Erythroblast (primary cell): ENCODE measurements at regions not wholly inside any gene's neighbourhood (a gene's known extent, or its start where the extent isn't known, plus 50 kb on each side); places are given as distances from the start of the nearest gene placed in this dataset.

ENCODE experiments used
- DNase-seq, 2 experiments: peaks; one replicate each; lab custom pipeline; 2025; lab: John Stamatoyannopoulos, UW
- GATA1 ChIP-seq: IDR thresholded peaks from 2 replicates; pipeline ENCODE4 v1.6.1; 2011; ENCODE audit warnings: low read depth, mild to moderate bottlenecking, control low read depth, low read length, moderate library complexity
- POLR2A ChIP-seq: IDR thresholded peaks from 2 replicates; pipeline ENCODE4 v1.6.1; 2011; ENCODE audit warnings: mild to moderate bottlenecking, low read length

DNA sequence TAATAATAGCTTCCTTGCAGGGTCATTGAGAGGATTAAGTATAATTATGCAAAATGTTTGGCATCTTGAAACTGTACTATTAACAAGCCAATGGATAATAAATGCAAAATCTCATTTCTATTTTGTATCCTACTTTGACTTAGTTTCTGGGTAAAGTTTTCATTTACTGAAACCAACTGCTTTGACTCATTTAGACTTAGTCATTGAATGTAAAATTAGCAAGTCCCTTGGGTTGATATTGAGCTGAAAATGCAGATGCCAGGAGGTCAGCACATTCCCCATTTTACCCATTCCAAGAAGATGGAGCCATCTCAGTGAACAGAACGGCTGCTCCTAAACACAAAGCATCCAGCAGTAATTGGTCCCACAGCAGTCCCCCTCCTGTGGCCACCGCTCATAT lies 74.7 kb upstream of the GATB start:
- TF ChIP-seq GATA1 (no peak), POLR2A (no peak)

DNA sequence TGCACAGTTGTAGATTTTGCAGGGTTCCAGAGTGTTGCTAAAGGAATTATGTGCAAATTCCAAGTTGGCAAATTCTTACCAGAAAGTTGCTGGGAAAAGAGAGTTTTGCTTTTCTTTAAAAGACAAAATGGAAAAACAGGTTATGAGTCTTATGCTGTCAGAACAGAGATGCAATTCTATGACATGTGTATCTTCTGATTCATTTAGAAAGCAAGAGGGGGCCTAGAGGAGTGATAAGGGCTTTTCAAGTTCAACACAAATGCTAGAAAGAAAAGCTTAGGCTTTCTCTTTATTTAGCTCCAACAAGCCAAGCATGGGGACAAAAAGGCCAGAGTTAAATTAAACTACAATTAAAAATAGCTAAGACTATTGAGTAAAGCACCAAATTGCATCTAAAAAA lies 72.4 kb upstream of the GATB start:
- no peak for TF ChIP-seq POLR2A
- TF ChIP-seq GATA1, result no peak
- DNase-seq, result no peak

More for the DNA sequence above, 74.7 kb upstream of the GATB start:
- no peak for DNase-seq

DNA sequence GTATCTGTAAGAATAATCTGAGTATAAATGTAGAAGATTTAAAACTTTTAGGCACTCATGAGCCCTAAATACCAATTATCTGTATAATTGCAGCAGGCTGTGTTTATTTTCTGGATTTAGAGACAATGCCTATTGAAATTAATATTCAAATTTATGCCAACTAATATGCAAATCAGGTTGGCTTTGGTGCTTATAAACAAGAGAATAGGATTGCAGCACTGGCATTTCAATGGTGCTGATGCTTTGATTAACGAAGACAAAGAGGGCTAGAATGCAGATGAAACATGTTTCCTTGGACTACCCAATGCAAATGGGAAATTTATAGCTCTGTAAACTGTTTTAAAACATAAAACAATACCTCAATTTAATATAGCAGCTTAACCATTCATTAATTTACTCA lies 70.7 kb upstream of the GATB start:
- TF ChIP-seq GATA1, result no peak
- TF ChIP-seq POLR2A, result no peak
- DNase-seq, result no peak

DNA sequence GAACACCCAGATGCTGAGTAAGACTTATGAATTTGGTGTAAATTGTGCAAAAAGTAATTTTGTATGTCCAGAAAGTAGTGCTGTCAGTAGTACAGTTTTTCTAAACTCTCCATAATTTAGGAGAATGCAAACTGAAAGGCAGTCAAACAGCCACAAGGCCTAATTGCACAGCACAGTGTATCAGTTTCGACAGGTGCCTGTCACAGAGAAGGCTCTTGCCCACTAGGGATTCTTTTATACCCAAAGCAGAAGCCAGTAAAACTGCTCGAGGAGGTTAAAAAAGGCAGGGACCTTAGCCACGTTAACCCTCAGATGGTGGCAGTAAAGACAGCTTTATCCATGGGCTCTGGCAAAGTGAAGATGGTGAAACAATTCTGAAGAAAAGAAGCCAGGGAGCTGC lies 69.4 kb upstream of the GATB start:
- no peak for DNase-seq
- TF ChIP-seq POLR2A (no peak), GATA1 (no peak)

DNA sequence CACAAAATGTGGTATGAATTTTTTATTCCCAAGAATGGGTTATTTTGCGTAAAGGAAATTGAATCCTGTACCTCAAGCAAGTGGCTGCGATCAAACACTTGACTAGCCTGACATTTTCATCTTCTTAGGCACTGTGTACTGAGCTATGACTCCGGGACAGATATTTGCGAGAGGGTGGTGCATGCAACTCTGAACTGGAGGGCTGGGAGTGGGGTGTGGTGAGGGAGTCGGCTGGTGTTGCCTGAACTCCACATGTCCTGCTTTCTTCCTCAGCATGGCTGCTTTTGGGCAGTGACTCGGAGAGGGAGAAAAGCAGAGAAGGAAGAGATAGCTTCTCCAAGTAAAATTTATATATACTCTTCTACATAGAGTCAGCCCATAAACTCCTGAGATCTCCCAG lies 68.5 kb upstream of the GATB start:
- DNase-seq, result no peak
- TF ChIP-seq POLR2A (no peak), GATA1 (no peak)

DNA sequence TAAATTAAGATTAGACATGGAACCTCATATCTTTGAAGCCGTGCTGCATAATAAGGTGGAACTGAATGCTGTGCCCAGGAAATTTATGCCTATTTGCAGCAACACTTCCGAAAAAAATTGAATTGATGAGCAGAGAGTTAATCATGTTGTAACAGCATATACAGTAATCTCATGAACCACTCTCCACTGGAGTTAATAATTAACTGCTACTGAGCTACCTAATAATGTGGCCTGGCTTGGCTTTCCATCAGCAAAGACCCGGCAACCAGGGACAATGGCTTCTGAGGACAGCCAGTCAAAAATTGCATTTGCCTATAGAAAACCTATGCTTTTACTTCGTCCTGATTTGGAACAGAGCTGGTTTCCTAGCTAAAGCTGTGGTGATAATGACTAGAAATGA lies 63.8 kb upstream of the GATB start:
- DNase-seq, result no peak

DNA sequence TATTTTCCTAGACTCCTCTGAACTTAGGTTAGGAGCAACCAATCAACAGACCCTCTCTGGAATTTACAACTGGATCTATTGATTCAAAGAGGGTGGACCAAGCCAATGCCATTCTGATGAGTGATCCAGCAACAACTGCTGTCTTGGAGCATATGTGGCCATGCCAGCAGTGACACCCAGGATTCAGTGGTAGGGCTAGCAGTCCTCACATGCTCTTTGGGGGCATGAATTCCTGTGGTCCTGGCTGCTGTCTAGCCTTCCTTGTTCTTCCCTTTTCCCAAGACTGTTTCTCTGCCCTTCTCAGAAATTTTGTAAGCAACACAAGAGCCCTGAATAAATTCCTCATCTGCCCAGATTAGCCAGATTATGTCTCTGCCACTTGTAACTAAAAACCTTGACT lies 61.5 kb upstream of the GATB start:
- DNase-seq, result no peak
- TF ChIP-seq GATA1 (no peak), POLR2A (no peak)

More for the DNA sequence above, 63.8 kb upstream of the GATB start:
- no peak for TF ChIP-seq POLR2A
- TF ChIP-seq GATA1, result no peak

DNA sequence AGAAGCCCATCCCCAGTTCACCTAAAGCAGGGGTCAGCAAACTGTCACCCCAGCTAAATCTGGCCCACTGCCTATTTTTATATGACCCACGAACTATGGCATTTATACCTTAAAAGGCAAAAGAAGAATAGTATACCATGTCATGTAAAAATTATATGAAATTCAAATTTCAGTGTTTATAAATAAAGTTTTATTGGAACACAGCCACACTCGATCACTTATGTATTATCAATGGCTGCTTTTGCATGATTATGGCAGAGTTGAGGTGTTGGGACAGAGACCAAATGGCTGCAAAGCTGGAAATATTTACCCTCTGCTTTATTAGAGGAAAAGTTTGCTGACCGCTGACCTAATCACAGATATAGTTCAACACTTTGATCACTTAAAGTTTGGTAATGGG lies 59.2 kb upstream of the GATB start:
- no peak for DNase-seq
- TF ChIP-seq POLR2A (no peak), GATA1 (no peak)

DNA sequence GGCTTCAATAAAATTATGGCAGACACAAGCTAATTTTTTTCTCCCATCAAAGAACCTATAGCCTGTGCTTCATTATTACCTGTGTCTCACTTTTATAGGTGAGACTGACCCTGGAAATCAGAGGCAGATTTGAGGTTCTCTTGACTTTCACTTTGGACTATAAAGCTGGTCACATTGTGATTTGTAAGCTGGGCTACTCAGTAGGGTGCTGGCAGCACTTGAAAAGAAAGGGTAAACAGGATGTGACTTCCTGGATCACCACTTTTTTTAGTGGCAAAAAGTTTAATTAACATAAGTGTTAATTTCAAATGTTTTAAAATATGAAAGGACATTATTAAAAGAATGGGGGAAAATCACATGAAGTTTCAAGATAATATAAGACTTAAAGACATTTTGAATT lies 50.6 kb upstream of the GATB start:
- TF ChIP-seq GATA1 (no peak), POLR2A (no peak)
- no peak for DNase-seq
